ENCODE measurements at regions not wholly inside any gene's neighbourhood (a gene's known extent, or its start where the extent isn't known, plus 50 kb on each side); places are given as distances from the start of the nearest gene placed in this dataset.

GRCh38 chr5:82381591-82381990, 103.4 kb upstream of the RPS23 start:
- H3K4me2 ChIP-seq: no peak overlapping the region
- H3K9me3 ChIP-seq: 0 out of 3 replicates have a peak, but pooled peaks cover 6% of the 10 kb centered on the region
- H3K4me1 ChIP-seq: peaks cover 10% of the 10 kb centered on the region; the same call in 2 of the 3 replicates
- ATAC-seq (no peak), DNase-seq (ENCODE audit: low read depth in 1 of 2, low spot score in 1 of 2) (no peak), FAIRE-seq (no peak)
- ChIA-PET POLR2A (no interaction called here), CTCF (no interaction called here)
- no peak overlapping the region for H3K27ac ChIP-seq
- no peak for TF ChIP-seq CTCF (IDR thresholded peaks at IDR 0.05)
- no peak for TF ChIP-seq ZFP36 (IDR thresholded peaks at IDR 0.05; ENCODE audit: borderline replicate concordance, partially characterized antibody)
- no peak for TF ChIP-seq EP300 (IDR thresholded peaks at IDR 0.05)
- TF ChIP-seq MAX (IDR thresholded peaks at IDR 0.05): no peak
- TF ChIP-seq ZSCAN20 (CRISPR knock-in tag; IDR thresholded peaks at IDR 0.05): no peak
- TF ChIP-seq ESRRA (IDR thresholded peaks at IDR 0.05; ENCODE audit: borderline replicate concordance, low read length): no peak
- TF ChIP-seq JUNB (IDR thresholded peaks at IDR 0.05): no peak
- TF ChIP-seq POLR2A (IDR thresholded peaks at IDR 0.05; ENCODE audit: low read length): no peak
- no peak for TF ChIP-seq TFCP2L1 (CRISPR knock-in tag; IDR thresholded peaks at IDR 0.05)
- no peak for TF ChIP-seq KDM1A (IDR thresholded peaks at IDR 0.05; ENCODE audit: low read depth)
- TF ChIP-seq HOXA7 (CRISPR knock-in tag; IDR thresholded peaks at IDR 0.05): no peak
- no peak for TF ChIP-seq KDM5A (IDR thresholded peaks at IDR 0.05)
- no peak for TF ChIP-seq MAZ (IDR thresholded peaks at IDR 0.05; ENCODE audit: borderline replicate concordance, low read depth, low read length)
- TF ChIP-seq NR3C1 (IDR thresholded peaks at IDR 0.05): no peak
- no peak for TF ChIP-seq BHLHE40 (IDR thresholded peaks at IDR 0.05; ENCODE audit: low read depth, low read length)
- TF ChIP-seq HDAC2 (IDR thresholded peaks at IDR 0.05): no peak
- TF ChIP-seq SMC3 (IDR thresholded peaks at IDR 0.05): no peak
- no peak for TF ChIP-seq CBX2 (IDR thresholded peaks at IDR 0.05; ENCODE audit: borderline replicate concordance, low read depth)
- H3K4me3 ChIP-seq: no peak overlapping the region
- WGBS (ENCODE audit: missing lambda C conversion rate): 61% methylated on average over 1 of the region's 1 CpG

GRCh38 chr5:82376307-82376706, 98.2 kb upstream of the RPS23 start:
- H3K4me2 ChIP-seq: no peak overlapping the region
- FAIRE-seq (no peak), DNase-seq (ENCODE audit: low read depth in 1 of 2, low spot score in 1 of 2) (no peak), ATAC-seq (no peak)
- no peak for TF ChIP-seq ZFP36 (IDR thresholded peaks at IDR 0.05; ENCODE audit: borderline replicate concordance, partially characterized antibody)
- no peak for TF ChIP-seq TFCP2L1 (CRISPR knock-in tag; IDR thresholded peaks at IDR 0.05)
- no peak for TF ChIP-seq E2F6 (IDR thresholded peaks at IDR 0.05; ENCODE audit: borderline replicate concordance, low read depth)
- no peak for TF ChIP-seq HOXB5 (CRISPR knock-in tag; IDR thresholded peaks at IDR 0.05)
- TF ChIP-seq JUN (IDR thresholded peaks at IDR 0.05): no peak
- TF ChIP-seq ATOH8 (CRISPR knock-in tag; IDR thresholded peaks at IDR 0.05; ENCODE audit: low read depth): no peak
- no peak for TF ChIP-seq CHD4 (IDR thresholded peaks at IDR 0.05; ENCODE audit: borderline replicate concordance)
- no peak for TF ChIP-seq CBX8 (IDR thresholded peaks at IDR 0.05)
- no peak for TF ChIP-seq PHF8 (IDR thresholded peaks at IDR 0.05; ENCODE audit: borderline replicate concordance, low read depth)
- TF ChIP-seq HMGXB4 (CRISPR knock-in tag; IDR thresholded peaks at IDR 0.05; ENCODE audit: borderline replicate concordance): no peak
- TF ChIP-seq NPAS2 (CRISPR knock-in tag; IDR thresholded peaks at IDR 0.05; ENCODE audit: borderline replicate concordance): no peak
- no peak for TF ChIP-seq HOXA7 (CRISPR knock-in tag; IDR thresholded peaks at IDR 0.05)
- TF ChIP-seq HDAC2 (IDR thresholded peaks at IDR 0.05): no peak
- TF ChIP-seq JUNB (IDR thresholded peaks at IDR 0.05): no peak
- TF ChIP-seq ZSCAN20 (CRISPR knock-in tag; IDR thresholded peaks at IDR 0.05): no peak
- no peak for TF ChIP-seq HEYL (CRISPR knock-in tag; IDR thresholded peaks at IDR 0.05)
- H3K27ac ChIP-seq: no peak overlapping the region
- H3K4me1 ChIP-seq: no peaks in the 10 kb centered on the region
- H3K4me3 ChIP-seq: no peak overlapping the region
- ChIA-PET CTCF (interaction anchor here (0.6 to 2.3 kb wide), 2 partner anchors 14 to 1214 kb away, joined by 5 to 6 read pairs; no protein-coding TSS in a partner anchor), POLR2A (no interaction called here)
- 0 out of 3 replicates have a peak, but pooled peaks cover 7% of the 10 kb centered on the region for H3K9me3 ChIP-seq
- WGBS (ENCODE audit: missing lambda C conversion rate): 68% methylated on average over 2 of the region's 2 CpGs
